ENCODE measurements at regions not wholly inside any gene's neighbourhood (a gene's known extent, or its start where the extent isn't known, plus 50 kb on each side); places are given as distances from the start of the nearest gene placed in this dataset.

DNA sequence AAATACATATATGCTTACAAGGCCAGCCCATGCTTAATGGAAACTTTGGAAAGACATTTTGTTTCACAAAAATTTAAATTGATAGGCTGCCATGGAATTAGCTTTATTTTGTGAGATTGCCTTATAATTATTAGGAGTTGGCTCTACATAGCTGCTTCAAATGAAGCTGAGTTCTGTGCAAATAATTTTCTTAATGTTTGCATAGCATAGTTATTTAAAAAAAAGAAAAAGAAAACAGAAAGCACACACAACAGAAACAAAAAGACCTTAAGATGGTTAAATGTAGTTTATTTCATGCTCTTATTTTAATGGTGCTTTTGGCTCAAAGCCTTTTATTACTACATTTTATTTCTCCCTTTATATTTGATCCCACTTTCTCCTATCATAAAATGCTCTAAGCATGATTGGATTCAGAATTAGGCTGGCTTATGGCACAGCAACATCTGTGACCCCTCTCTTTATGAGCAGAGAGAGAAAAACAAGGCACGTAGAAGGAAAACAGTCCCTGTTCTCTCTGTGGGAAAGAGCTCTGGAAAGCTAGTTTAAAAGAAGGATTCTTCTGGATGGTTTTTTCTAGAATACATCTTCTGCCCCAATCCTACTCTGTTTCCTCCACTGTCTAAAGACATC lies 530.5 kb downstream of the NTRK2 start:
- TF ChIP-seq POLR2A (IDR thresholded peaks at IDR 0.05) = no peak
- TF ChIP-seq, protein P1, sequence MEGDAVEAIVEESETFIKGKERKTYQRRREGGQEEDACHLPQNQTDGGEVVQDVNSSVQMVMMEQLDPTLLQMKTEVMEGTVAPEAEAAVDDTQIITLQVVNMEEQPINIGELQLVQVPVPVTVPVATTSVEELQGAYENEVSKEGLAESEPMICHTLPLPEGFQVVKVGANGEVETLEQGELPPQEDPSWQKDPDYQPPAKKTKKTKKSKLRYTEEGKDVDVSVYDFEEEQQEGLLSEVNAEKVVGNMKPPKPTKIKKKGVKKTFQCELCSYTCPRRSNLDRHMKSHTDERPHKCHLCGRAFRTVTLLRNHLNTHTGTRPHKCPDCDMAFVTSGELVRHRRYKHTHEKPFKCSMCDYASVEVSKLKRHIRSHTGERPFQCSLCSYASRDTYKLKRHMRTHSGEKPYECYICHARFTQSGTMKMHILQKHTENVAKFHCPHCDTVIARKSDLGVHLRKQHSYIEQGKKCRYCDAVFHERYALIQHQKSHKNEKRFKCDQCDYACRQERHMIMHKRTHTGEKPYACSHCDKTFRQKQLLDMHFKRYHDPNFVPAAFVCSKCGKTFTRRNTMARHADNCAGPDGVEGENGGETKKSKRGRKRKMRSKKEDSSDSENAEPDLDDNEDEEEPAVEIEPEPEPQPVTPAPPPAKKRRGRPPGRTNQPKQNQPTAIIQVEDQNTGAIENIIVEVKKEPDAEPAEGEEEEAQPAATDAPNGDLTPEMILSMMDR (IDR thresholded peaks at IDR 0.05) = no peak

Data from breast epithelium (tissue), 3 donors.